Naive thymus-derived CD4-positive, alpha-beta T cell (primary cell): ENCODE measurements at regions not wholly inside any gene's neighbourhood (a gene's known extent, or its start where the extent isn't known, plus 50 kb on each side); places are given as distances from the start of the nearest gene placed in this dataset.

ENCODE experiments used
- ATAC-seq: fragments of 150-1000 bp; cut with Tn5 transposase; 2 replicates; pipeline ENCODE4 v1.10.0; 2021; ENCODE audit warnings: mild to moderate bottlenecking, moderate library complexity
- CTCF ChIA-PET: fragments of 350-600 bp; sonication (Branson Sonifier 250); formaldehyde crosslinking; loops from one replicate; lab custom pipeline; 2021; ENCODE audit warnings: antibody characterized with exemption; lab: Charles Lee
- POLR2A ChIA-PET: fragments of 350-600 bp; sonication (Branson Sonifier 250); formaldehyde crosslinking; loops from one replicate; lab custom pipeline; 2021; ENCODE audit warnings: antibody characterized with exemption, inconsistent platforms; lab: Charles Lee
- DNase-seq, 9 donors: peaks; one replicate each; pipeline versions ENCODE4 v3.0.0 to v3.0.0-alpha.2; 2020 to 2022; ENCODE audit warnings: mixed read lengths in 1 of 9
- H3K27ac ChIP-seq: one replicate; pipeline ENCODE4 v1.7.0; 2013; ENCODE audit warnings: mild to moderate bottlenecking, low read depth, low read length, moderate library complexity
- H3K27me3 ChIP-seq, 2 donors: one replicate each; pipeline ENCODE4 v1.7.0; 2013; ENCODE audit warnings: low read length in 2 of 2, mild to moderate bottlenecking in 2 of 2, moderate library complexity in 2 of 2; ENCODE audit not compliant: control insufficient read depth in 2 of 2, insufficient read depth in 2 of 2
- H3K36me3 ChIP-seq, 3 experiments: 1 replicate in 2 of 3; 2 replicates in 1 of 3; pipeline ENCODE4 v1.7.0; 2013; ENCODE audit warnings: low read length in 3 of 3, mild to moderate bottlenecking in 3 of 3, moderate library complexity in 1 of 3; ENCODE audit not compliant: insufficient read depth in 3 of 3, control insufficient read depth in 2 of 3
- H3K4me1 ChIP-seq, 2 donors: one replicate each; pipeline ENCODE4 v1.7.0; 2013; ENCODE audit warnings: low read length in 2 of 2, mild to moderate bottlenecking in 2 of 2, moderate library complexity in 1 of 2; ENCODE audit not compliant: control insufficient read depth in 2 of 2, insufficient read depth in 2 of 2
- H3K4me3 ChIP-seq: 2 replicates; pipeline ENCODE4 v1.7.0; 2013; ENCODE audit warnings: mild to moderate bottlenecking, low read length
- H3K9me3 ChIP-seq, 3 experiments: 1 replicate in 2 of 3; 2 replicates in 1 of 3; pipeline ENCODE4 v1.7.0; 2013; ENCODE audit warnings: low read length in 3 of 3; ENCODE audit not compliant: control insufficient read depth in 2 of 3
- H3K27ac Mint-ChIP-seq, 9 donors: one replicate each; pipeline ENCODE4 v1.8.0; 2020 to 2022; ENCODE audit warnings: mixed read lengths in 9 of 9, mild to moderate bottlenecking in 8 of 9, moderate library complexity in 5 of 9, inconsistent platforms in 2 of 9
- H3K27me3 Mint-ChIP-seq, 5 donors: one replicate each; pipeline ENCODE4 v1.8.0; 2021 to 2022; ENCODE audit warnings: mixed read lengths in 5 of 5, mild to moderate bottlenecking in 1 of 5
- H3K36me3 Mint-ChIP-seq, 5 donors: one replicate each; pipeline ENCODE4 v1.8.0; 2020 to 2022; ENCODE audit warnings: mixed read lengths in 5 of 5, mild to moderate bottlenecking in 3 of 5, inconsistent platforms in 1 of 5
- H3K4me1 Mint-ChIP-seq, 7 donors: one replicate each; pipeline ENCODE4 v1.8.0; 2020 to 2022; ENCODE audit warnings: mixed read lengths in 7 of 7, mild to moderate bottlenecking in 3 of 7, inconsistent platforms in 1 of 7
- H3K4me3 Mint-ChIP-seq, 10 donors: one replicate each; pipeline ENCODE4 v1.8.0; 2020 to 2022; ENCODE audit warnings: mild to moderate bottlenecking in 10 of 10, mixed read lengths in 10 of 10, moderate library complexity in 6 of 10, inconsistent platforms in 2 of 10
- H3K9me3 Mint-ChIP-seq, 11 donors: one replicate each; pipeline ENCODE4 v1.8.0; 2020 to 2022; ENCODE audit warnings: mixed read lengths in 11 of 11, mild to moderate bottlenecking in 4 of 11, inconsistent platforms in 1 of 11, moderate library complexity in 1 of 11
- intact Hi-C, 2 donors: fragments of 100-400 bp; cut with micrococcal nuclease; formaldehyde crosslinking; loops; one replicate each; pipeline ENCODE4 v1.15.1; 2023

DNA sequence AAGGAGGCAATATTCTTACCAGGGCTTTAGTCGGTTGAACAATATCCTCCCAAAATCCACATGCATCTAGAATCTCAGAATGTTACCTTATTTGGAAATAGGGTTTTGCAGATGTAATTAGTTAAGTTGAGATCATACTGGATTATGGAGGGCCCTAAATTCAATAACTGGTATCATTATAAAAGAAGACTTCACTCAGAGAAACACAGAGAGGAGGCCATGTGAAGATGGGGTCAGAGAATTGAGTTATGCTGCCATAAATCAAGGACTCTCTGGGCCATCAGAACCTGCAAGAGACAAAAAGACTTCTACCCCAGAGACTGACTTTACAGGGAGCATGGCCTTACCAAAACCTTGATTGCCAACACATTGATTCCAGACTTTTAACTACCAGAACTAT lies 1611.1 kb downstream of the SLITRK5 start:
- H3K27ac Mint-ChIP-seq = no peak overlapping the region

DNA sequence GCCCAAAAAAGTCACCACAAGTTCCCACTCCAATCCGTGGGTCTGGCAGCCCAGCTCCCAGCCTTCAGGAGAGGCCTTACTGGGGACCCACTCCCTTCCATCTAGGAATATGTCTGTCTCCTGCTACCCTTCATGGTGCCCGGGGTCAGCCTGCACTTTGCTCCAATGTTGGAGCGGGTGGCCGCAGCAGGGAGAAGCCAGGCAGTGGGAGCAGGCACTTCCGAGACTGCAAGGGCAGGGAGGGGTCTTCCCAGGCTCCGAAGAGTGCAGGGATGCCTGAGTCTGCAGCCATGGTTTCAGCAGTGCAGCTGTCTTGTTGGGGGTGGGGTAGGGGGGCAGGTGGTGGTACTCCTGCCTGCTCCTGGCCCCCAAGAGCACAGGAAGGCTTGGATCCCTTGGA lies 1616.2 kb downstream of the SLITRK5 start:
- Mint-ChIP-seq H3K27me3 (no peaks in the 10 kb centered on the region), H3K9me3 (peaks cover 6 to 40% (median 14%) of the 10 kb centered on the region in 11 donors), H3K36me3 (peaks cover 0 to 4% (median 0%) of the 10 kb centered on the region in 5 donors), H3K4me1 (no peaks in the 10 kb centered on the region), H3K27ac (no peak overlapping the region), H3K4me3 (no peak overlapping the region)
- intact Hi-C loops = no loop called here
- ChIA-PET CTCF (no interaction called here), POLR2A (no interaction called here)
- Histone ChIP-seq H3K27me3 (no peaks in the 10 kb centered on the region), H3K36me3 (no peaks in the 10 kb centered on the region), H3K9me3 (peaks cover 0 to 4% (median 0%) of the 10 kb centered on the region in 3 experiments), H3K4me1 (no peaks in the 10 kb centered on the region), H3K4me3 (no peak overlapping the region), H3K27ac (no peak overlapping the region)
- ATAC-seq = no peak
- no peak for DNase-seq

More for the DNA sequence above, 1611.1 kb downstream of the SLITRK5 start:
- Mint-ChIP-seq H3K4me3 (no peak overlapping the region), H3K36me3 (no peaks in the 10 kb centered on the region), H3K9me3 (peaks cover 0 to 39% (median 6%) of the 10 kb centered on the region in 11 donors), H3K4me1 (no peaks in the 10 kb centered on the region), H3K27me3 (no peaks in the 10 kb centered on the region)
- CTCF ChIA-PET = no interaction called here
- POLR2A ChIA-PET = no interaction called here
- Histone ChIP-seq H3K36me3 (no peaks in the 10 kb centered on the region), H3K9me3 (peaks cover 0 to 4% (median 0%) of the 10 kb centered on the region in 3 experiments), H3K4me1 (no peaks in the 10 kb centered on the region), H3K4me3 (no peak overlapping the region), H3K27ac (no peak overlapping the region), H3K27me3 (no peaks in the 10 kb centered on the region)
- DNase-seq = no peak
- no peak for ATAC-seq
- intact Hi-C loops = no loop called here

DNA sequence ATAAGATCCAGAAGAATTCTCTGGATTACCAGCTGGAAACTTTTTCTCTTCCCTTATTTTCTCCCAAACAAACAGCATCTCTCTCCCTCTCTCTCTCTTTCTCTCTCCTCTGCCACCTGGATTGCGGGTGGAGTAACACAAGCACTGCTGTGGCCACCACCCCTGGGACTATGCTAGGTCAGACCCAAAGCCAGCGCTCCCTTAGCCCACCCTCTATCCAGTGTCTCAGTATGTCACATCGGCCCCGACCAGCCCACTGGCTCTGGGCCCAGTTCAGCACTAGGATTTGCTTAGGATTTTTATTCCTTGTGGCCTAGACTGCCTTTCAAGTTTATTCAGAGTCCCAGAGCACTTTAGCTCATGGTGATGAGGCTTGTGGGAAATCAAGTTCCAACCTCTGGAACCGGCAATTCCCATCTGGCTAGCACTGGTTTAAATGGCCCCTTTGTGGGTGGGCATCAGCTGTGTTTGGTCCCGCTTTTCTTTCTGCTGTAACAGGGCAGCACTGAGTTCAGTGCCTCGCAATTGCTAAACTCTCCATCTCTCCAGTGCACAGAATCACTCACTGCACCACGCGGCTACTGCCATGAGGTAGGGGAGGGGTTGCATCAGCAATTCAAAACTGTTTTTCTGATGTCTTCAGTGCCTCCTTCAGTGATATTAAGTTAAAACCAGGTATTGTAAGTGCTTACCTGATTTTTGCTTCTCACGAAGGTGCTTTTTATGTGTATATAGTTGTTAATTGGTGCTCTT lies 1623.1 kb downstream of the SLITRK5 start:
- DNase-seq = no peak
- Histone ChIP-seq H3K36me3 (no peaks in the 10 kb centered on the region), H3K4me3 (no peak overlapping the region), H3K27me3 (no peaks in the 10 kb centered on the region), H3K4me1 (no peaks in the 10 kb centered on the region), H3K9me3 (no peaks in the 10 kb centered on the region), H3K27ac (no peak overlapping the region)
- intact Hi-C loops = no loop called here
- H3K36me3 Mint-ChIP-seq = no peaks in the 10 kb centered on the region
- no peak overlapping the region for H3K4me3 Mint-ChIP-seq
- CTCF ChIA-PET = no interaction called here
- H3K27me3 Mint-ChIP-seq = no peaks in the 10 kb centered on the region
- POLR2A ChIA-PET = no interaction called here
- peaks cover 0 to 1% (median 0%) of the 10 kb centered on the region in 7 donors for H3K4me1 Mint-ChIP-seq
- H3K9me3 Mint-ChIP-seq = peaks cover 7 to 25% (median 16%) of the 10 kb centered on the region in 11 donors
- no peak overlapping the region for H3K27ac Mint-ChIP-seq
- ATAC-seq = no peak

DNA sequence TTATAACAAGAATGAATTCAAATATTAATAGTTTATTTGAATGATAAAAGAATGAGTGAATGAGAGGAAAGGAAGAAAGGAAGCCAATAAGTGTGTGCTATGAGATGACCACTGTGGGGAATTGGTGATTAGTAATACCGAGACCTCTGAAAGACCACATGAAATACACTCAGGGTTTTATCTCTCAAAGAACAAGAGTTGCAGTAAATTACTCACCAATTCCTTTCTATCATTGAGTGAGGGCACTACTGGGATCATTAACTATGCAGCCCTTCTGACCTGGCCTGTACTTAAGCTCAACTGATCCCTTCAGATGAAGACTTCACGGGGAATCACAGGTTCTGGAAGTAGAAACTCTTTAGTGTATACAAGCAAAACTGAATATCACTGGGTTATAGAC lies 1636.1 kb downstream of the SLITRK5 start:
- DNase-seq = no peak
- no peak for ATAC-seq
- ChIA-PET CTCF (no interaction called here), POLR2A (no interaction called here)
- Histone ChIP-seq H3K27ac (no peak overlapping the region), H3K4me1 (no peaks in the 10 kb centered on the region), H3K36me3 (no peaks in the 10 kb centered on the region), H3K9me3 (no peaks in the 10 kb centered on the region), H3K27me3 (no peaks in the 10 kb centered on the region), H3K4me3 (no peak overlapping the region)
- no peaks in the 10 kb centered on the region for H3K27me3 Mint-ChIP-seq
- no peak overlapping the region for H3K4me3 Mint-ChIP-seq
- no peaks in the 10 kb centered on the region for H3K4me1 Mint-ChIP-seq
- H3K27ac Mint-ChIP-seq = no peak overlapping the region
- H3K36me3 Mint-ChIP-seq = no peaks in the 10 kb centered on the region
- H3K9me3 Mint-ChIP-seq = peaks cover 0 to 34% (median 8%) of the 10 kb centered on the region in 11 donors
- intact Hi-C loops = no loop called here

DNA sequence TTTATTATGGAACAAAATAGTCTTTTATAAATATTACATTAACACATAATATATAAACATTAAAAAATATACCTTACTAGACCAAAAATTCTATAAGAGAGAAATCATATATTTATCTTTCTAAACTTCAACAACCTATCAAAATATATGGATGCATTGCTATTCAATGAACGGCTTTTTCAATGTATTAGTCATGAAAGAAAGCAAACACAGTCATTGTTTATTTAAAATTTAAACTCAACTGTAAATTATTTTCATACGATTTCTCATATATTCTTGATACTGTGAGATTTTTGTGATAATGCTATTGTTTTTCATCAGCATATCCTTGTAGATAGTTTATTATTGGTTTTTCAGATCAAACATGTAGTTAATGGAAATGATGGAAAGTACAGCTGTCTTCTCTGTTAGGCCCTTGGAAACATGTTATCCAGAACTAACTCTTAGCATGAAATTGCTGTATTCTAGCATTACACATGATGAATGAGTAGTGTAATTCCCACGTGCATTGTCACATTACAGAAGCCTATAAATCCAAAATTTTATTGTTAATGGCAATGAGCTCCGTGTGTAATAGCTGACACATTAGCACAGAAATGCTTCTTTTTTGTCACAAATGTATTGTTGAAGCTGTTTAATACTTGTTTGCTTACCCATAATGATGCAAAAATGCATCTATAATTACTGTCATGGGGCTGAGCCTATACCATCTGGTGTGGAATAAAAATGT lies 1639.9 kb downstream of the SLITRK5 start:
- Mint-ChIP-seq H3K4me3 (no peak overlapping the region), H3K4me1 (no peaks in the 10 kb centered on the region), H3K36me3 (no peaks in the 10 kb centered on the region), H3K9me3 (peaks cover 0 to 24% (median 4%) of the 10 kb centered on the region in 11 donors), H3K27ac (no peak overlapping the region), H3K27me3 (no peaks in the 10 kb centered on the region)
- H3K4me1 ChIP-seq = no peaks in the 10 kb centered on the region
- H3K4me3 ChIP-seq = no peak overlapping the region
- DNase-seq (no peak), ATAC-seq (no peak)
- intact Hi-C loops = no loop called here
- ChIA-PET CTCF (no interaction called here), POLR2A (no interaction called here)
- H3K27me3 ChIP-seq = no peaks in the 10 kb centered on the region
- no peaks in the 10 kb centered on the region for H3K9me3 ChIP-seq
- H3K27ac ChIP-seq = no peak overlapping the region
- H3K36me3 ChIP-seq = no peaks in the 10 kb centered on the region

DNA sequence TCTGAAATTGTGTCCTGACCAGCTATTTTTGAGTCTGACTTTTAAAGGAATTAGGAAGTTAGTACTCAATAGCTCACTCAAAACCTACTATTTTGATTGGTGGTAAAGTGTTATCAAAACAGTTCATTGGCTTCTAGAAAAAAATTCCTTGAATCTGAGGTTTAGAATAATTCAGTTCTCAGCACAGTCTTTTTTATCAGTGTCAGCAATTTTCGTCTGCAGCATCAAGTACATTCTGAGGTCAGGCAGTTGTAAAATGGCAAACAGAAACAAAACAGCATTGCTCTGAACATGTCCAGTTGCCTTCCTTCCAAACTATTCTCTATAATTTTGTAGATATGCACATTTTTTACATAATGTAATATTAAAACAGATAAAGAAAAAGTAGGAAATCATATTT lies 1644.1 kb downstream of the SLITRK5 start:
- DNase-seq (no peak), ATAC-seq (no peak)
- no peaks in the 10 kb centered on the region for H3K36me3 ChIP-seq
- CTCF ChIA-PET = interaction anchor here (0.7 kb wide), 1 partner anchor 236 kb away, joined by 4 read pairs; no protein-coding TSS in a partner anchor
- no peak overlapping the region for H3K27ac ChIP-seq
- H3K4me1 Mint-ChIP-seq = no peaks in the 10 kb centered on the region
- no peak overlapping the region for H3K4me3 Mint-ChIP-seq
- no peak overlapping the region for H3K27ac Mint-ChIP-seq
- H3K27me3 Mint-ChIP-seq = no peaks in the 10 kb centered on the region
- H3K27me3 ChIP-seq = no peaks in the 10 kb centered on the region
- no peak overlapping the region for H3K4me3 ChIP-seq
- no peaks in the 10 kb centered on the region for H3K36me3 Mint-ChIP-seq
- POLR2A ChIA-PET = no interaction called here
- no peaks in the 10 kb centered on the region for H3K9me3 ChIP-seq
- peaks cover 0 to 18% (median 5%) of the 10 kb centered on the region in 11 donors for H3K9me3 Mint-ChIP-seq
- no peaks in the 10 kb centered on the region for H3K4me1 ChIP-seq
- intact Hi-C loops = no loop called here
